ENCODE measurements at regions not wholly inside any gene's neighbourhood (a gene's known extent, or its start where the extent isn't known, plus 50 kb on each side); places are given as distances from the start of the nearest gene placed in this dataset.
A peak's percentile ranks its signal among the peaks of the same experiment; 100 is the strongest.
"Not testable (repeated sequence)": the region's sequence is repeated elsewhere in the genome, so short reads cannot be mapped to it uniquely, and the experiment has no call there.

- no peak for DNase-seq
Measured at GRCh38 chr3:107209302-107209990, 167.8 kb upstream of the CCDC54 start.

- no peak for DNase-seq
Measured at GRCh38 chr3:107211608-107212007, 165.6 kb upstream of the CCDC54 start.

GRCh38 chr3:107212618-107213017, 164.6 kb upstream of the CCDC54 start:
- no peak for DNase-seq

- no peak for DNase-seq
Measured at GRCh38 chr3:107213044-107213669, 164.1 kb upstream of the CCDC54 start.

GRCh38 chr3:107216229-107216628, 161.0 kb upstream of the CCDC54 start:
- no peak for DNase-seq

- DNase-seq: no peak
Measured at GRCh38 chr3:107216711-107217110, 160.5 kb upstream of the CCDC54 start.

GRCh38 chr3:107217172-107217571, 160.1 kb upstream of the CCDC54 start:
- no peak for DNase-seq

GRCh38 chr3:107218864-107219269, 158.4 kb upstream of the CCDC54 start:
- DNase-seq: no peak

- DNase-seq: no peak
Measured at GRCh38 chr3:107220538-107220937, 156.7 kb upstream of the CCDC54 start.

GRCh38 chr3:107221856-107222255, 155.4 kb upstream of the CCDC54 start:
- no peak for DNase-seq

- DNase-seq: no peak
Measured at GRCh38 chr3:107222907-107223306, 154.3 kb upstream of the CCDC54 start.

GRCh38 chr3:107224026-107224596, 153.1 kb upstream of the CCDC54 start:
- no peak for DNase-seq

- no peak for DNase-seq
Measured at GRCh38 chr3:107227091-107227490, 150.1 kb upstream of the CCDC54 start.

GRCh38 chr3:107233877-107234276, 143.4 kb upstream of the CCDC54 start:
- not testable (repeated sequence) for DNase-seq

GRCh38 chr3:107235193-107235927, 141.9 kb upstream of the CCDC54 start:
- DNase-seq: no peak

GRCh38 chr3:107235928-107236315, 141.3 kb upstream of the CCDC54 start:
- no peak for DNase-seq

GRCh38 chr3:107236655-107237337, 140.4 kb upstream of the CCDC54 start:
- no peak for DNase-seq

GRCh38 chr3:107238787-107239186, 138.5 kb upstream of the CCDC54 start:
- DNase-seq: no peak

GRCh38 chr3:107239703-107240102, 137.5 kb upstream of the CCDC54 start:
- DNase-seq: no peak

GRCh38 chr3:107240183-107241091, 136.8 kb upstream of the CCDC54 start:
- peak; percentile 90 for DNase-seq

GRCh38 chr3:107241217-107241616, 136.0 kb upstream of the CCDC54 start:
- DNase-seq: no peak

- no peak for DNase-seq
Measured at GRCh38 chr3:107242579-107242978, 134.7 kb upstream of the CCDC54 start.
